ENCODE measurements at regions not wholly inside any gene's neighbourhood (a gene's known extent, or its start where the extent isn't known, plus 50 kb on each side); places are given as distances from the start of the nearest gene placed in this dataset.

GRCh38 chr7:124120911-124121310 is 88.0 kb upstream of the TMEM229A start:
- intact Hi-C loops (cut with DNase I): no loop called here
- no peak for DNase-seq
- no peak overlapping the region for H3K4me3 ChIP-seq
- no peaks in the 10 kb centered on the region for H3K36me3 ChIP-seq
- no peaks in the 10 kb centered on the region for H3K27me3 ChIP-seq
- no peaks in the 10 kb centered on the region for H3K4me1 ChIP-seq (ENCODE audit: insufficient read depth)
- no peak overlapping the region for H3K27ac ChIP-seq
- no peaks in the 10 kb centered on the region for H3K9me3 ChIP-seq
- TF ChIP-seq EP300 (IDR thresholded peaks at IDR 0.05) (no peak), CTCF (IDR thresholded peaks at IDR 0.05) (no peak), POLR2A (IDR thresholded peaks at IDR 0.05) (no peak)

GRCh38 chr7:124113045-124113444 is 80.2 kb upstream of the TMEM229A start:
- Histone ChIP-seq H3K4me3 (no peak overlapping the region), H3K36me3 (no peaks in the 10 kb centered on the region), H3K9me3 (no peaks in the 10 kb centered on the region), H3K27me3 (no peaks in the 10 kb centered on the region), H3K27ac (no peak overlapping the region), H3K4me1 (ENCODE audit: insufficient read depth) (no peaks in the 10 kb centered on the region)
- TF ChIP-seq CTCF (IDR thresholded peaks at IDR 0.05) (no peak), POLR2A (IDR thresholded peaks at IDR 0.05) (no peak), EP300 (IDR thresholded peaks at IDR 0.05) (no peak)
- 31 to 41% (median 40%) methylated on average over 1 of the region's 1 CpG for WGBS, 3 donors
- intact Hi-C loops (cut with DNase I): no loop called here
- no peak for DNase-seq

GRCh38 chr7:124106575-124106974 is 73.7 kb upstream of the TMEM229A start:
- TF ChIP-seq POLR2A (IDR thresholded peaks at IDR 0.05) (no peak), EP300 (IDR thresholded peaks at IDR 0.05) (no peak), CTCF (IDR thresholded peaks at IDR 0.05) (no peak)
- 60 to 78% (median 64%) methylated on average over 2 of the region's 2 CpGs for WGBS, 3 donors
- Histone ChIP-seq H3K36me3 (no peaks in the 10 kb centered on the region), H3K4me1 (ENCODE audit: insufficient read depth) (no peaks in the 10 kb centered on the region), H3K9me3 (no peaks in the 10 kb centered on the region), H3K27ac (no peak overlapping the region), H3K27me3 (no peaks in the 10 kb centered on the region), H3K4me3 (no peak overlapping the region)
- intact Hi-C loops (cut with DNase I): no loop called here
- no peak for DNase-seq

GRCh38 chr7:124101173-124101768 is 68.4 kb upstream of the TMEM229A start:
- 23 to 35% (median 29%) methylated on average over 5 of the region's 5 CpGs for WGBS, 3 donors
- intact Hi-C loops (cut with DNase I): no loop called here

More at GRCh38 chr7:124101173-124101768, 68.4 kb upstream of the TMEM229A start:
- no peak for DNase-seq
- Histone ChIP-seq H3K9me3 (no peaks in the 10 kb centered on the region), H3K27ac (no peak overlapping the region), H3K27me3 (no peaks in the 10 kb centered on the region), H3K4me1 (ENCODE audit: insufficient read depth) (no peaks in the 10 kb centered on the region), H3K36me3 (no peaks in the 10 kb centered on the region), H3K4me3 (no peak overlapping the region)
- TF ChIP-seq EP300 (IDR thresholded peaks at IDR 0.05): no peak
- TF ChIP-seq CTCF (IDR thresholded peaks at IDR 0.05): no peak
- no peak for TF ChIP-seq POLR2A (IDR thresholded peaks at IDR 0.05)

Measured in ovary (tissue), 7 donors.